ENCODE measurements at regions not wholly inside any gene's neighbourhood (a gene's known extent, or its start where the extent isn't known, plus 50 kb on each side); places are given as distances from the start of the nearest gene placed in this dataset.
A peak's percentile ranks its signal among the peaks of the same experiment; 100 is the strongest.

DNA sequence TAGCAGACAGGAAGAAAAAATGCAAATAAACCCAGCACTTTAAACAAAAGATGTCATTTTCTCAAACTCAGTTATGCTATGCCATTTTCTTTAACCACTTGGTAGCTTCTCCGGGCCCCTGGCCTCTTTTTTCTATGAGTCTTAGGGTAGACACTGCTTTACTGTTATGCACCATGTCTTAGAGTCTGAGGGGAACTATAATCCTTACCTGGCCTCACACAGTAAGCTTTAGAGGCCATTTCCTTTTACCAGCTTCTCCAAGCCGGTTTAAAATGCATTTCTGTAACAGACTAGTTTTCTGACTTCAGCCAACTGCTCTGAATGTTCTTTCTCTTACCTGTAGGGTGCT lies 73.7 kb upstream of the EDEM3 start:
- TF ChIP-seq EP300 (IDR thresholded peaks at IDR 0.05): no peak
- peak in 1 of 4 experiments; percentile 2 for TF ChIP-seq CTCF (IDR thresholded peaks at IDR 0.05)
- TF ChIP-seq POLR2AphosphoS5 (IDR thresholded peaks at IDR 0.05): no peak

Data from gastroesophageal sphincter (tissue), 3 donors.